Transverse colon (tissue), 3 donors: ENCODE measurements at regions not wholly inside any gene's neighbourhood (a gene's known extent, or its start where the extent isn't known, plus 50 kb on each side); places are given as distances from the start of the nearest gene placed in this dataset.

Experiments
- CTCF ChIP-seq, 5 experiments: fragments of 200-600 bp in 3 of 5; fragments of 450-650 bp in 2 of 5; sonication (generic) in 3 of 5; IDR thresholded peaks; 1 replicate in 2 of 5; 2 replicates in 3 of 5; pipeline ENCODE4 v1.5.1; 2016 to 2017; ENCODE audit warnings: antibody characterized with exemption in 5 of 5, inconsistent platforms in 3 of 5, mild to moderate bottlenecking in 2 of 5, moderate library complexity in 1 of 5
- POLR2A ChIP-seq: fragments of 450-650 bp; IDR thresholded peaks from one replicate; pipeline ENCODE4 v1.6.1; 2016; ENCODE audit warnings: antibody characterized with exemption, mild to moderate bottlenecking, moderate library complexity

GRCh38 chr2:217077831-217078407 lies 218.1 kb upstream of the TNP1 start:
- TF ChIP-seq CTCF (IDR thresholded peaks at IDR 0.05) (no peak), POLR2A (no peak)
